ENCODE measurements at regions not wholly inside any gene's neighbourhood (a gene's known extent, or its start where the extent isn't known, plus 50 kb on each side); places are given as distances from the start of the nearest gene placed in this dataset.

DNA sequence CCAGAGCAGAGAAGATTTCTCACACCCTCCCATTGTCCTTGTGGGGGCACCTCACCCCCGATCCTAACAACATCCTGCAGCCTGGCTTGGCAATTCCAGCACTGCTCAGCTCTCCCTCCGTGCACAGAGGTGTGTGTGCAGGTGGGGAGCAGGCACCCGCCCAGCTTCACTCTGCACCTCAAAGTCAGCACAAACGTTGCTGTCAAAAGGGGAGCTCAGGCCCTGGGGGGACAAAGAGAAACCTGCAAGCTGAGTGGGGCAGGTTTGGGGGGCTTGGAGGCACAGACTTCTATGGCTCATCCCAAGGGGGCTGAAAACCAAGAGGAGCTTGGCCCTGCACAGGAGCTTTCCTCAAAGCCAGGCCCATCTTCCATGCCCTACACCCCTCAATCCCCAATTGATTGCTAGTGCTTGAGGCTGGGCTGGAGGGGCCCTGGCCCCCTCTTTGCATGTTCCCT is 231.9 kb upstream of the TNRC6C start (continued):
- no peak for TF ChIP-seq MIXL1 (CRISPR knock-in tag; IDR thresholded peaks at IDR 0.05)
- no peak for TF ChIP-seq EP300 (IDR thresholded peaks at IDR 0.05; ENCODE audit: low read depth in 2 of 2, low read length in 2 of 2)
- TF ChIP-seq EP300 (CRISPR knock-in tag; IDR thresholded peaks at IDR 0.05; ENCODE audit: borderline replicate concordance), result no peak
- TF ChIP-seq JARID2 (CRISPR knock-in tag; IDR thresholded peaks at IDR 0.05; ENCODE audit: insufficient replicate concordance), result no peak
- TF ChIP-seq PATZ1 (CRISPR knock-in tag; IDR thresholded peaks at IDR 0.05), result no peak
- no peak for TF ChIP-seq ZBTB39 (CRISPR knock-in tag; IDR thresholded peaks at IDR 0.05)
- TF ChIP-seq MAFG (CRISPR knock-in tag; IDR thresholded peaks at IDR 0.05), result no peak
- TF ChIP-seq NR2F1 (CRISPR knock-in tag; IDR thresholded peaks at IDR 0.05), result no peak
- no peak for TF ChIP-seq ZNF350 (CRISPR knock-in tag; IDR thresholded peaks at IDR 0.05; ENCODE audit: borderline replicate concordance, low read depth)
- TF ChIP-seq, protein P1, sequence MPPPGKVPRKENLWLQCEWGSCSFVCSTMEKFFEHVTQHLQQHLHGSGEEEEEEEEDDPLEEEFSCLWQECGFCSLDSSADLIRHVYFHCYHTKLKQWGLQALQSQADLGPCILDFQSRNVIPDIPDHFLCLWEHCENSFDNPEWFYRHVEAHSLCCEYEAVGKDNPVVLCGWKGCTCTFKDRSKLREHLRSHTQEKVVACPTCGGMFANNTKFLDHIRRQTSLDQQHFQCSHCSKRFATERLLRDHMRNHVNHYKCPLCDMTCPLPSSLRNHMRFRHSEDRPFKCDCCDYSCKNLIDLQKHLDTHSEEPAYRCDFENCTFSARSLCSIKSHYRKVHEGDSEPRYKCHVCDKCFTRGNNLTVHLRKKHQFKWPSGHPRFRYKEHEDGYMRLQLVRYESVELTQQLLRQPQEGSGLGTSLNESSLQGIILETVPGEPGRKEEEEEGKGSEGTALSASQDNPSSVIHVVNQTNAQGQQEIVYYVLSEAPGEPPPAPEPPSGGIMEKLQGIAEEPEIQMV (CRISPR knock-in tag; IDR thresholded peaks at IDR 0.05; ENCODE audit: low read depth), result no peak
- TF ChIP-seq ZFP36L2 (CRISPR knock-in tag; IDR thresholded peaks at IDR 0.05), result no peak

All from HepG2 (cell line).